ENCODE measurements at regions not wholly inside any gene's neighbourhood (a gene's known extent, or its start where the extent isn't known, plus 50 kb on each side); places are given as distances from the start of the nearest gene placed in this dataset.

- H3K79me2 ChIP-seq (replicated peaks; ENCODE audit: insufficient read depth): no peaks in the 10 kb centered on the region
- Mint-ChIP-seq H3K27ac (peak overlapping the region; percentile 32), H3K4me3 (no peak overlapping the region), H3K4me1 (peaks cover 33% of the 10 kb centered on the region), H3K36me3 (ENCODE audit: low read depth) (peaks cover 19% of the 10 kb centered on the region; the same call in 2 of the 3 replicates), H3K27me3 (ENCODE audit: insufficient read depth, low read depth, poor library complexity) (no peaks in the 10 kb centered on the region), H3K9me3 (peaks cover 13% of the 10 kb centered on the region; the same call in 1 of the 3 replicates)
- H3K27me3 ChIP-seq (ENCODE audit: insufficient read depth): no peaks in the 10 kb centered on the region
- no peak overlapping the region for H3K27ac ChIP-seq (ENCODE audit: low read depth)
- H3F3A ChIP-seq (replicated peaks; ENCODE audit: low read depth): no peaks in the 10 kb centered on the region
- no peak overlapping the region for H3K4me2 ChIP-seq
- ATAC-seq (no peak), DNase-seq (ENCODE audit: low spot score) (no peak)
- H3K4me1 ChIP-seq (ENCODE audit: insufficient read depth): peaks cover 27% of the 10 kb centered on the region
- H4K20me1 ChIP-seq (replicated peaks; ENCODE audit: insufficient read depth): no peaks in the 10 kb centered on the region
- no peak overlapping the region for H3K4me3 ChIP-seq
- H2AFZ ChIP-seq: no peak overlapping the region
- H3K9me2 ChIP-seq (ENCODE audit: insufficient read depth): no peaks in the 10 kb centered on the region; the same call in 1 of the 2 replicates
- H3K36me3 ChIP-seq (ENCODE audit: insufficient read depth): no peaks in the 10 kb centered on the region
- TF ChIP-seq JUNB (IDR thresholded peaks at IDR 0.05; ENCODE audit: unreplicated experiment): no peak
- no peak for TF ChIP-seq REST (IDR thresholded peaks at IDR 0.05; ENCODE audit: unreplicated experiment)
- TF ChIP-seq EZH2 (IDR thresholded peaks at IDR 0.05; ENCODE audit: low read depth, unreplicated experiment): no peak
- no peak for TF ChIP-seq STAT1 (IDR thresholded peaks at IDR 0.05; ENCODE audit: unreplicated experiment)
- no peak for TF ChIP-seq NANOG (IDR thresholded peaks at IDR 0.05; ENCODE audit: borderline replicate concordance)
- TF ChIP-seq, protein P1, sequence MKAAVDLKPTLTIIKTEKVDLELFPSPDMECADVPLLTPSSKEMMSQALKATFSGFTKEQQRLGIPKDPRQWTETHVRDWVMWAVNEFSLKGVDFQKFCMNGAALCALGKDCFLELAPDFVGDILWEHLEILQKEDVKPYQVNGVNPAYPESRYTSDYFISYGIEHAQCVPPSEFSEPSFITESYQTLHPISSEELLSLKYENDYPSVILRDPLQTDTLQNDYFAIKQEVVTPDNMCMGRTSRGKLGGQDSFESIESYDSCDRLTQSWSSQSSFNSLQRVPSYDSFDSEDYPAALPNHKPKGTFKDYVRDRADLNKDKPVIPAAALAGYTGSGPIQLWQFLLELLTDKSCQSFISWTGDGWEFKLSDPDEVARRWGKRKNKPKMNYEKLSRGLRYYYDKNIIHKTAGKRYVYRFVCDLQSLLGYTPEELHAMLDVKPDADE (IDR thresholded peaks at IDR 0.05): no peak
- TF ChIP-seq, protein P2, sequence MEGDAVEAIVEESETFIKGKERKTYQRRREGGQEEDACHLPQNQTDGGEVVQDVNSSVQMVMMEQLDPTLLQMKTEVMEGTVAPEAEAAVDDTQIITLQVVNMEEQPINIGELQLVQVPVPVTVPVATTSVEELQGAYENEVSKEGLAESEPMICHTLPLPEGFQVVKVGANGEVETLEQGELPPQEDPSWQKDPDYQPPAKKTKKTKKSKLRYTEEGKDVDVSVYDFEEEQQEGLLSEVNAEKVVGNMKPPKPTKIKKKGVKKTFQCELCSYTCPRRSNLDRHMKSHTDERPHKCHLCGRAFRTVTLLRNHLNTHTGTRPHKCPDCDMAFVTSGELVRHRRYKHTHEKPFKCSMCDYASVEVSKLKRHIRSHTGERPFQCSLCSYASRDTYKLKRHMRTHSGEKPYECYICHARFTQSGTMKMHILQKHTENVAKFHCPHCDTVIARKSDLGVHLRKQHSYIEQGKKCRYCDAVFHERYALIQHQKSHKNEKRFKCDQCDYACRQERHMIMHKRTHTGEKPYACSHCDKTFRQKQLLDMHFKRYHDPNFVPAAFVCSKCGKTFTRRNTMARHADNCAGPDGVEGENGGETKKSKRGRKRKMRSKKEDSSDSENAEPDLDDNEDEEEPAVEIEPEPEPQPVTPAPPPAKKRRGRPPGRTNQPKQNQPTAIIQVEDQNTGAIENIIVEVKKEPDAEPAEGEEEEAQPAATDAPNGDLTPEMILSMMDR (conservative IDR thresholded peaks at IDR 0.05; ENCODE audit: low read depth in 2 of 2): no peak
- no peak for TF ChIP-seq ZNF114 (CRISPR knock-in tag; IDR thresholded peaks at IDR 0.05)
- TF ChIP-seq ZNF462 (CRISPR knock-in tag; IDR thresholded peaks at IDR 0.05): no peak
- no peak for TF ChIP-seq EZH2phosphoT487 (IDR thresholded peaks at IDR 0.05; ENCODE audit: unreplicated experiment)
- TF ChIP-seq ZNF331 (CRISPR knock-in tag; IDR thresholded peaks at IDR 0.05; ENCODE audit: low read depth): no peak
- TF ChIP-seq POLR2AphosphoS5 (IDR thresholded peaks at IDR 0.05; ENCODE audit: low read depth): no peak
- TF ChIP-seq CREB1 (CRISPR knock-in tag; IDR thresholded peaks at IDR 0.05; ENCODE audit: low read depth): no peak
These were observed 397.4 kb downstream of the PRDM5 start for GRCh38 chr4:120525106-120525505.
